ENCODE measurements at regions not wholly inside any gene's neighbourhood (a gene's known extent, or its start where the extent isn't known, plus 50 kb on each side); places are given as distances from the start of the nearest gene placed in this dataset.

GRCh38 chr9:89805571-89806292 lies 200.9 kb downstream of the GADD45G start:
- no peak for TF ChIP-seq POLR2A (IDR thresholded peaks at IDR 0.05; ENCODE audit: extremely low read depth, insufficient read length)
- TF ChIP-seq CTCF (IDR thresholded peaks at IDR 0.05; ENCODE audit: low read depth, low read length), result no peak
- no peak for TF ChIP-seq MYC (IDR thresholded peaks at IDR 0.05; ENCODE audit: low read depth, low read length)
